Mesendoderm (in vitro differentiated cells): ENCODE measurements at regions not wholly inside any gene's neighbourhood (a gene's known extent, or its start where the extent isn't known, plus 50 kb on each side); places are given as distances from the start of the nearest gene placed in this dataset.

Experiments used
- DNase-seq: peaks from one replicate; pipeline ENCODE4 v3.0.0; 2013
- H2AK5ac ChIP-seq: 2 replicates; pipeline ENCODE4 v1.6.1; 2013; ENCODE audit warnings: low read length, inconsistent platforms
- H2BK120ac ChIP-seq: 2 replicates; pipeline ENCODE4 v1.6.1; 2013; ENCODE audit warnings: low read depth, mild to moderate bottlenecking, low read length, moderate library complexity, mixed read lengths
- H2BK15ac ChIP-seq: replicated peaks from 2 replicates; pipeline ENCODE4 v1.6.1; 2013; ENCODE audit warnings: low read depth, mild to moderate bottlenecking, moderate library complexity
- H2BK5ac ChIP-seq: 2 replicates; pipeline ENCODE4 v1.6.1; 2013; ENCODE audit warnings: low read length, inconsistent platforms
- H3K18ac ChIP-seq: 2 replicates; pipeline ENCODE4 v1.6.1; 2013; ENCODE audit warnings: mild to moderate bottlenecking, low read length, mixed read lengths
- H3K23ac ChIP-seq: one replicate; pipeline ENCODE4 v1.6.1; 2013; ENCODE audit warnings: low read length
- H3K27ac ChIP-seq: 2 replicates; pipeline ENCODE4 v1.5.1; 2013; ENCODE audit warnings: low read depth, mild to moderate bottlenecking, inconsistent platforms, low read length, moderate library complexity
- H3K27me3 ChIP-seq: 2 replicates; pipeline ENCODE4 v1.6.1; 2013; ENCODE audit warnings: low read length, control low read depth, mild to moderate bottlenecking, inconsistent platforms; ENCODE audit not compliant: insufficient read depth, poor library complexity
- H3K36me3 ChIP-seq: 2 replicates; pipeline ENCODE4 v1.6.1; 2013; ENCODE audit warnings: low read length, inconsistent platforms; ENCODE audit not compliant: control insufficient read depth, insufficient read depth
- H3K4ac ChIP-seq: one replicate; pipeline ENCODE4 v1.6.1; 2013; ENCODE audit warnings: low read depth, mild to moderate bottlenecking, low read length, moderate library complexity
- H3K4me1 ChIP-seq: 2 replicates; pipeline ENCODE4 v1.6.1; 2013; ENCODE audit warnings: low read depth, low read length, inconsistent platforms; ENCODE audit not compliant: control insufficient read depth
- H3K4me2 ChIP-seq: 2 replicates; pipeline ENCODE4 v1.6.1; 2013; ENCODE audit warnings: low read length
- H3K4me3 ChIP-seq: 2 replicates; pipeline ENCODE4 v1.5.1; 2013; ENCODE audit warnings: mild to moderate bottlenecking, low read length
- H3K56ac ChIP-seq: one replicate; pipeline ENCODE4 v1.6.1; 2013; ENCODE audit warnings: low read length
- H3K79me1 ChIP-seq: 2 replicates; pipeline ENCODE4 v1.6.1; 2013; ENCODE audit warnings: low read length, inconsistent platforms
- H3K79me2 ChIP-seq: 2 replicates; pipeline ENCODE4 v1.6.1; 2013; ENCODE audit warnings: mild to moderate bottlenecking, low read length; ENCODE audit not compliant: control insufficient read depth, insufficient read depth
- H3K9ac ChIP-seq: 2 replicates; pipeline ENCODE4 v1.6.1; 2013; ENCODE audit warnings: low read length, inconsistent platforms
- H4K5ac ChIP-seq: one replicate; pipeline ENCODE4 v1.6.1; 2013; ENCODE audit warnings: low read length
- H4K8ac ChIP-seq: one replicate; pipeline ENCODE4 v1.6.1; 2013; ENCODE audit warnings: low read depth, mild to moderate bottlenecking, control low read depth, low read length, moderate library complexity
- WGBS: extraction: QIAGEN DNeasy Blood & Tissue Kit; methylation state at CpG from one replicate; pipeline ENCODE4 v1.1.7; 2013; ENCODE audit warnings: low lambda C conversion rate, missing lambda C conversion rate; ENCODE audit not compliant: insufficient coverage; ENCODE audit errors: extremely low coverage; 5-methylcytosine and 5-hydroxymethylcytosine counted together

GRCh38 chr2:190138032-190138431 is 75.5 kb upstream of the MSTN start:
- Histone ChIP-seq H2AK5ac (no peak overlapping the region), H3K9ac (no peak overlapping the region)
- WGBS: no CpG with 5 or more reads among the region's 1 CpG

DNA sequence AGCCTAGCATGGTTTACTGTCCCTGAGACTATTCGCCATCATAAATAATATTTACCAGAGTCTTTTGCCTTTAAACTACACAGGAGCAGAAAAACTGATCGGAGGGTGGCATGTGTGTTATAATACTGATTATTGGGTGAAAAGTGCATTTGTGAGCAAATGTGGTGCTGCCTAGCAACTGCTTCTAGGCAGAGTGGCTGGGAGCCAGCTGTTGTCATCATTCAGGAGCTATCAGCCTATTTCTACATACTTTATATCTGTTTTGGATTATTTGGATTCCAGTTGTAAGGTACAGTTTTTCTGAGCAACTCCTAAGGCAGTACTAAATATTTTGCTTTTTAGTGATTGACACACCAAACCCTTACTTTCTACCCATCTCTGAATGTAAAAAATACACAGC is 75.0 kb upstream of the MSTN start:
- Histone ChIP-seq H3K27me3 (no peaks in the 10 kb centered on the region), H3K36me3 (no peaks in the 10 kb centered on the region), H2BK5ac (no peak overlapping the region), H2BK15ac (no peak overlapping the region), H3K18ac (no peak overlapping the region), H3K4me1 (no peaks in the 10 kb centered on the region), H2BK120ac (no peak overlapping the region), H4K8ac (no peak overlapping the region), H3K79me2 (no peaks in the 10 kb centered on the region), H3K56ac (no peak overlapping the region), H3K79me1 (no peaks in the 10 kb centered on the region), H3K4me2 (no peak overlapping the region), H3K9ac (no peak overlapping the region), H3K4ac (no peak overlapping the region), H2AK5ac (no peak overlapping the region), H3K23ac (no peak overlapping the region), H4K5ac (no peak overlapping the region), H3K4me3 (no peak overlapping the region), H3K27ac (no peak overlapping the region)
- no CpG with 5 or more reads among the region's 2 CpGs for WGBS
- no peak for DNase-seq

More at GRCh38 chr2:190138032-190138431, 75.5 kb upstream of the MSTN start:
- no peaks in the 10 kb centered on the region for H3K36me3 ChIP-seq
- no peak overlapping the region for H2BK15ac ChIP-seq
- H2BK120ac ChIP-seq: no peak overlapping the region
- H3K27ac ChIP-seq: no peak overlapping the region
- no peak overlapping the region for H3K4me2 ChIP-seq
- H2BK5ac ChIP-seq: no peak overlapping the region
- H3K56ac ChIP-seq: no peak overlapping the region
- no peaks in the 10 kb centered on the region for H3K79me2 ChIP-seq
- H4K8ac ChIP-seq: no peak overlapping the region
- no peak overlapping the region for H4K5ac ChIP-seq
- no peaks in the 10 kb centered on the region for H3K79me1 ChIP-seq
- no peak overlapping the region for H3K4ac ChIP-seq
- no peak for DNase-seq
- H3K18ac ChIP-seq: no peak overlapping the region
- no peak overlapping the region for H3K4me3 ChIP-seq
- no peak overlapping the region for H3K23ac ChIP-seq
- no peaks in the 10 kb centered on the region for H3K27me3 ChIP-seq
- no peaks in the 10 kb centered on the region for H3K4me1 ChIP-seq

- Histone ChIP-seq H3K4me2 (no peak overlapping the region), H3K27ac (no peak overlapping the region)
Measured at GRCh38 chr2:190136825-190137224, 74.3 kb upstream of the MSTN start.

GRCh38 chr2:190136259-190136658 is 73.7 kb upstream of the MSTN start:
- Histone ChIP-seq H3K4me2 (no peak overlapping the region), H2BK120ac (no peak overlapping the region), H4K8ac (no peak overlapping the region), H3K18ac (no peak overlapping the region), H3K79me1 (no peaks in the 10 kb centered on the region), H3K79me2 (no peaks in the 10 kb centered on the region), H3K23ac (no peak overlapping the region), H3K36me3 (no peaks in the 10 kb centered on the region), H3K4me3 (no peak overlapping the region), H2BK15ac (no peak overlapping the region), H4K5ac (no peak overlapping the region), H3K4me1 (no peaks in the 10 kb centered on the region), H3K27ac (no peak overlapping the region), H3K27me3 (no peaks in the 10 kb centered on the region), H2AK5ac (no peak overlapping the region), H3K56ac (no peak overlapping the region), H3K9ac (no peak overlapping the region), H2BK5ac (no peak overlapping the region), H3K4ac (no peak overlapping the region)
- WGBS: no CpG with 5 or more reads among the region's 1 CpG
- DNase-seq: peak; percentile 22

More at GRCh38 chr2:190136825-190137224, 74.3 kb upstream of the MSTN start:
- H2BK120ac ChIP-seq: no peak overlapping the region
- no peak overlapping the region for H3K23ac ChIP-seq
- H3K27me3 ChIP-seq: no peaks in the 10 kb centered on the region
- no peaks in the 10 kb centered on the region for H3K79me1 ChIP-seq
- DNase-seq: no peak
- H3K79me2 ChIP-seq: no peaks in the 10 kb centered on the region
- H3K56ac ChIP-seq: no peak overlapping the region
- no peak overlapping the region for H2AK5ac ChIP-seq
- no peak overlapping the region for H4K8ac ChIP-seq
- H3K36me3 ChIP-seq: no peaks in the 10 kb centered on the region
- H2BK5ac ChIP-seq: no peak overlapping the region
- H2BK15ac ChIP-seq: no peak overlapping the region
- no CpG with 5 or more reads among the region's 2 CpGs for WGBS
- no peak overlapping the region for H3K18ac ChIP-seq
- H3K9ac ChIP-seq: no peak overlapping the region
- no peak overlapping the region for H3K4ac ChIP-seq
- H3K4me3 ChIP-seq: no peak overlapping the region
- H3K4me1 ChIP-seq: no peaks in the 10 kb centered on the region
- H4K5ac ChIP-seq: no peak overlapping the region

GRCh38 chr2:190129421-190130199 is 67.1 kb upstream of the MSTN start:
- Histone ChIP-seq H3K56ac (no peak overlapping the region), H3K4me1 (no peaks in the 10 kb centered on the region), H3K9ac (no peak overlapping the region), H3K79me2 (no peaks in the 10 kb centered on the region), H2BK5ac (no peak overlapping the region), H3K27ac (no peak overlapping the region), H2BK120ac (no peak overlapping the region), H3K79me1 (no peaks in the 10 kb centered on the region), H4K5ac (no peak overlapping the region), H3K4ac (no peak overlapping the region), H3K36me3 (no peaks in the 10 kb centered on the region), H3K27me3 (no peaks in the 10 kb centered on the region), H3K23ac (no peak overlapping the region), H3K18ac (no peak overlapping the region), H3K4me2 (no peak overlapping the region), H2BK15ac (no peak overlapping the region), H2AK5ac (no peak overlapping the region), H3K4me3 (no peak overlapping the region), H4K8ac (no peak overlapping the region)
- no CpG with 5 or more reads among the region's 1 CpG for WGBS
- DNase-seq: no peak

- no peak overlapping the region for H4K8ac ChIP-seq
- no peaks in the 10 kb centered on the region for H3K36me3 ChIP-seq
- no peak overlapping the region for H4K5ac ChIP-seq
- H3K79me2 ChIP-seq: no peaks in the 10 kb centered on the region
- H3K18ac ChIP-seq: no peak overlapping the region
- H2BK120ac ChIP-seq: no peak overlapping the region
- H2BK5ac ChIP-seq: no peak overlapping the region
- no peaks in the 10 kb centered on the region for H3K27me3 ChIP-seq
- no peak overlapping the region for H3K56ac ChIP-seq
- no peak overlapping the region for H2BK15ac ChIP-seq
- H3K4me2 ChIP-seq: no peak overlapping the region
- DNase-seq: no peak
- H3K4me1 ChIP-seq: no peaks in the 10 kb centered on the region
- H2AK5ac ChIP-seq: no peak overlapping the region
- H3K9ac ChIP-seq: no peak overlapping the region
- no peak overlapping the region for H3K4me3 ChIP-seq
- no peak overlapping the region for H3K4ac ChIP-seq
- H3K27ac ChIP-seq: no peak overlapping the region
- no peak overlapping the region for H3K23ac ChIP-seq
- no peaks in the 10 kb centered on the region for H3K79me1 ChIP-seq
Measured at GRCh38 chr2:190127651-190128050, 65.1 kb upstream of the MSTN start.
